Epithelial cell of proximal tubule (primary cell): ENCODE measurements at regions not wholly inside any gene's neighbourhood (a gene's known extent, or its start where the extent isn't known, plus 50 kb on each side); places are given as distances from the start of the nearest gene placed in this dataset.

Experiments
- DNase-seq: peaks from one replicate; pipeline ENCODE4 v3.0.0-alpha.2; 2011; ENCODE audit warnings: low read depth
- H3K4me3 ChIP-seq: 2 replicates; pipeline ENCODE4 v1.5.1; 2011; ENCODE audit warnings: low read depth, mild to moderate bottlenecking, low read length
- CTCF ChIP-seq: conservative IDR thresholded peaks from 2 replicates; pipeline ENCODE4 v1.5.1; 2012; ENCODE audit warnings: low read depth, mild to moderate bottlenecking, low read length

DNA sequence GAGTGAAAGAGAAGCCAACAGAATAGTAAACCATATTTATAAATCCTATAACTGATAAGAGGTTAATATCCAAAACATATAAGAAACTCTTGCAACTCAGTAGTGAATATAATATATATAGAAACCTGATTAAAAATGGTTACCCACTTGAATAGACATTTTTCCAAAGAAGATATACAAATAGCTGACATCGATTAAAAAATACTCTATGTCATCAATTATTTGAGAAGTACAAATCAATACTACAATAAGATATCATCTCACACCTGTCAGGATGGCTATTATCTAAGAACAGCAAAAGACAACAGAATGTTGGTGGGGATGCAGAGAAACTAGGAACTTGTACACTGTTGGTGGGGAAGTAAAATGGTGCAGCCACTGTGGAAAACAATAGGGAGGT, 254.4 kb downstream of the PPARGC1A start:
- DNase-seq = no peak
- H3K4me3 ChIP-seq = no peak overlapping the region
- TF ChIP-seq CTCF = no peak

DNA sequence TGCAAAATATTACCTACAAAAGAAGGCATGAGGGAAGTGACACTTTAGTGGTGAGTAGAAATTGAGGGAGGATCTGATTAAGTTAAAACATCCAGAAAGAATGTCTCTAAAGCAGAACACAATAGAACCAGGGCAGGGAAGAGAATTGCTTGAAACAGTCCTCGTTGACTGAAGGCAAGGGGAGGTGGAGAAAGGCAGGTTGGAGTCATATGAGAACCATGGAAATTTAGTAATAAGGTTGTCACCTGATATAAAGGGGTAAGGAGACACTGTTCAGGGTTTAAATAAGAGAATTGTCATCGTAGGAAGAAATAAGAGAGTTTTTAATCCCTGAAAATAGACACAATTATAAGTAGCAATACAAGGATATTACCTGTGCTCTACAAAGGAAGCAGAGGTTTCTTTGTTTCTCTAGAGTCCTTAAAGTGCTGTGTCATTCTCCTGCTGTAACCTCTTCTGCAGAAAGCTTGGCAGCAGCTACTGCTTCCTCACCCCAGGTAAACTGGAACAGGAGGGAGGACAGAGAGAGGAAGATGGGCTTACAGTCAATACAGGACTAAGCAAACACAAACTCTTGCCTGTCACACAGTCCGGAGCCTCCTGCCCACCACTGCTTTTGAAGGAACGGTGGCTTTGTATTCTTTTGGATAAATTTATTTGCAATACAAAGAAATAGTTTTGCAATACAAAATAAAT, 258.4 kb downstream of the PPARGC1A start:
- no peak for DNase-seq
- H3K4me3 ChIP-seq = no peak overlapping the region
- TF ChIP-seq CTCF = no peak

DNA sequence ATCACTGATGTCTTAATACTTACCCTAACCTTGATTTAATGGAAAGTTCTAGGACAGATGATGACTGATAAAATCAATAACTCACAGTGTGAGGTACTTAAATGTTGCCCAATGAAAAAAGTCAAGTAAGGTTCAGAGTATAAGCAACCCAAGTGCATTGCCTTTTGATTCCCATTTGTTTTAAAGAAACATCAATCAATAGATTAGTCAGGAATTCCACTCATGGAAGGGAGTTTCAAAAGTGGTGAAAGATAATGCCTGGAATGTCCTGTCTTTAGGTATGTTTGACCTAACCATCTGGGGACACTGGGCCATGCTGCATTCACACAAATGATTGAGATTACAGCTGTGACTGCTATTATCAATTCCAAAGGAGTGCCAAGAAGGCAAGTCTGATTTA, 259.7 kb downstream of the PPARGC1A start:
- no peak overlapping the region for H3K4me3 ChIP-seq
- DNase-seq = no peak
- no peak for TF ChIP-seq CTCF

- no peak for TF ChIP-seq CTCF
- no peak for DNase-seq
- H3K4me3 ChIP-seq = no peak overlapping the region
Measured at GRCh38 chr4:23629421-23629820, 260.4 kb downstream of the PPARGC1A start.

DNA sequence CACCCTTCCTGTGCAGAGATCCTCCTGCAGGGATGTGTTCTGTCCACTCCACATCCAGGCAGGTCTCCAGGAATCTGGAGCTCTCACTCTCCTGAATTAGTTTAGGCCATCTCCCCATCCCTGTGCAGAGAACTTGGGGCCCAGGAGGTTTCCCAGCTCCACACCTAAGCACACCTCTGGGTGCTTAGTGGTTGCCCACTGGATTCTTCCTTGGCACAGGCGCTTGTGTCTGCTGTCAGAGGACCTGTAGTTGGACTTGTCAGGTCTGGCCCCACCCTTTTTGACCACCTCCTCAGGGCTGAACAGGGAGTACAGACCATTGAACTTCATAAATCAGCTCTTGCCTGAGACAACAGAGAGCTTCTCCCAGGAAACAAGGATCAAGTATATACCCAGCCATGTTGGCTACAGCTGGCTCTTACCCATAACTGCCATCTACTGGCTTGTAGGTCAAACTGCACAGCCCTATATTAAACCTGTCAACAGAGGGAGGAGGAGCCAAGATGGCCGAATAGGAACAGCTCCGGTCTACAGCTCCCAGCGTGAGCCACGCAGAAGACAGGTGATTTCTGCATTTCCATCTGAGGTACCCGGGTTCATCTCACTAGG, 275.5 kb downstream of the PPARGC1A start:
- TF ChIP-seq CTCF = peak; percentile 55
- no peak for DNase-seq

DNA sequence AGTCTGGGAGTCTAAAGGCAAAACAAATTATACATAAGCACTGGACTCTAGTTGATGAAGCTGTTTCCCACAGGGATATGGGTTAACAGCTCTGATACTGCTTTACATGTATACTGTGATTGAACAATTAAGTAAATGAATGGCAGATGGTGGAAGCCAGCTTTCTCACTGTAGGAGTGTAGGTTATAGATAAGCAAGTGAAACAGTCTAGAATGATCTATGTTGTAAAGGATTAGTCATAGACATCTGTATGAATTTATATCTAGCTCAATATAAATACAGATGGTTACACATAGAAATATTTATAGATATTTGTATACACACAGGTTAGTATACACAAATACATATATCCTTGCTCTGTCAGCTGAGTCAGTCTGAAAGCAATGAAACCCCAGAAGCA, 276.1 kb downstream of the PPARGC1A start:
- no peak for TF ChIP-seq CTCF
- no peak for DNase-seq

More for the DNA sequence above, 275.5 kb downstream of the PPARGC1A start:
- no peak overlapping the region for H3K4me3 ChIP-seq

GRCh38 chr4:23602720-23603119, 287.1 kb downstream of the PPARGC1A start:
- TF ChIP-seq CTCF = no peak
- DNase-seq = no peak
- H3K4me3 ChIP-seq = no peak overlapping the region

More for the DNA sequence above, 276.1 kb downstream of the PPARGC1A start:
- no peak overlapping the region for H3K4me3 ChIP-seq
